ENCODE measurements at regions not wholly inside any gene's neighbourhood (a gene's known extent, or its start where the extent isn't known, plus 50 kb on each side); places are given as distances from the start of the nearest gene placed in this dataset.

DNA sequence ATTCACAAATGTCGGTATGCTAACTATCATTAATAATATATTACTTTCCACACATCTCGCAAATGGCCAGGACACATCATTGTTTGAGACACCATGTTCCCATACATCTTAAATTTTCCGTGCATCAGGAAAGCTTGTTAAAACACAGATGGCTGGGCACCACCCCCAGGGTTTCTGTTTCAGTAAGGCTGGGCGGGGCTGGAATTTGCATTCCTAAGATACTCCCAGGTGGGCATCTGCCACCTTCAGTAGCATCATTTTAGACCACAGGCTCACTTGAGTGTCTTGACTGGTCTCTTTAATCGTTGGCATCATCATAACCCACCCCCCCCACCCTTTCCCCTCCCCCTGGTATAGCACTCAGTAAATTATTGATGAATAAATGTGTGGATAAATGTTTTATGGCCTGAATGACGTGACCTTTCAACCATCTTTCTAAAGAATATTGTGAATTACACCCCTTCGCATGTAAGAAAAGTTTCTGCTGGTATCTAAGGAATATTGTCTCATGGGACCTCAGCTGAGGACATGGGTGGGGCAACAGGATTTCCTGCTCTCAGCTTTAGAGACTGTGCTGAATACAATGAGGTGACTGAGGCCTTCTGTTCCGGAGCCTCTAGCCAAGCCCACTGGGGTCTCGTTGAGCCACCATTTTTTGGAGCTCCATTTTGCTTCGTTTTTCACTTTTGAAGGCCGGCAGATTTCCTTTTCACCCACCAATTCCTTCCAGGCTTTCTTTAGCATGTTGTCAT lies 124.1 kb upstream of the NEDD9 start:
- TF ChIP-seq, protein P1, sequence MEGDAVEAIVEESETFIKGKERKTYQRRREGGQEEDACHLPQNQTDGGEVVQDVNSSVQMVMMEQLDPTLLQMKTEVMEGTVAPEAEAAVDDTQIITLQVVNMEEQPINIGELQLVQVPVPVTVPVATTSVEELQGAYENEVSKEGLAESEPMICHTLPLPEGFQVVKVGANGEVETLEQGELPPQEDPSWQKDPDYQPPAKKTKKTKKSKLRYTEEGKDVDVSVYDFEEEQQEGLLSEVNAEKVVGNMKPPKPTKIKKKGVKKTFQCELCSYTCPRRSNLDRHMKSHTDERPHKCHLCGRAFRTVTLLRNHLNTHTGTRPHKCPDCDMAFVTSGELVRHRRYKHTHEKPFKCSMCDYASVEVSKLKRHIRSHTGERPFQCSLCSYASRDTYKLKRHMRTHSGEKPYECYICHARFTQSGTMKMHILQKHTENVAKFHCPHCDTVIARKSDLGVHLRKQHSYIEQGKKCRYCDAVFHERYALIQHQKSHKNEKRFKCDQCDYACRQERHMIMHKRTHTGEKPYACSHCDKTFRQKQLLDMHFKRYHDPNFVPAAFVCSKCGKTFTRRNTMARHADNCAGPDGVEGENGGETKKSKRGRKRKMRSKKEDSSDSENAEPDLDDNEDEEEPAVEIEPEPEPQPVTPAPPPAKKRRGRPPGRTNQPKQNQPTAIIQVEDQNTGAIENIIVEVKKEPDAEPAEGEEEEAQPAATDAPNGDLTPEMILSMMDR (IDR thresholded peaks at IDR 0.05; ENCODE audit: low read depth, low read length, poor library complexity, severe bottlenecking): no peak
- no peak for TF ChIP-seq EZH2phosphoT487 (IDR thresholded peaks at IDR 0.05; ENCODE audit: borderline replicate concordance, low read length)
